ENCODE measurements at regions not wholly inside any gene's neighbourhood (a gene's known extent, or its start where the extent isn't known, plus 50 kb on each side); places are given as distances from the start of the nearest gene placed in this dataset.
"Not testable (repeated sequence)": the region's sequence is repeated elsewhere in the genome, so short reads cannot be mapped to it uniquely, and the experiment has no call there.

DNA sequence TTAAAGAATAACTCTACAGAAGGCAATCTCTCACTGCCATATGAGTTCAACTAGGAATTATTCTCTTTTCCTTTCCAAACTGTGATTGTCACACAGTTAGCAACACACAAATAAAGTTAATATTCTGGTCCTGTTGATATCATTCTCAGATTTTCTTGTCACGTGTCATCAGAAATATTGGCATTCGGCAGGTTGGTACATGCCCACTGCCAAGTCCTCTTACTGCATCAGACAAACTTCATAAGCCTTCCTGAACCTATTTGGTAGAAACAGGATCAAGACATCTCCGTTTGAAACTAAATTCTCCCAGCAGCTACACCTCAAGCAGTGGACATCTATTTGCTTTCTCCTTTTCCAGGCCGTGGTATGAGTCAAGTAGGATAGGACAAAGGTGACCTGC is 177.9 kb upstream of the SOX2 start:
- no peak for DNase-seq (ENCODE audit: low read depth in 2 of 2)

DNA sequence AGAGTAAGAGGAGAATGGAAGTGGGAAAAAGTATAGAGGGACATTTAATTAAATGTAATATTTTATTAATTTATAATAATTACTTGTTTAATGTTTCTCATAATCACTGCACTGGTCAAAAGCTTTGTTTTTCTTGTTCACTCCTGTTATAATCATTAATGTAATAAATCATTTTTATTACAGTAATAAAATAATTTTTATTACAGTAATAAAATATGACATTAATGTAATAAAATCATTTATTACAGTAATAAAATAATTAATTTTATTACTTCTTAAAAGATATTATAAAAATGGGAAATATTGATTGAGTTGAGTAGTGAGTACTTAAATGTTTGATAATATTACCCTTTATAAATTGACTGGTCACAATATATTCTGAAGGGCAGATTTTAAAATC is 181.1 kb upstream of the SOX2 start:
- no peak for DNase-seq (ENCODE audit: low read depth in 2 of 2)

DNA sequence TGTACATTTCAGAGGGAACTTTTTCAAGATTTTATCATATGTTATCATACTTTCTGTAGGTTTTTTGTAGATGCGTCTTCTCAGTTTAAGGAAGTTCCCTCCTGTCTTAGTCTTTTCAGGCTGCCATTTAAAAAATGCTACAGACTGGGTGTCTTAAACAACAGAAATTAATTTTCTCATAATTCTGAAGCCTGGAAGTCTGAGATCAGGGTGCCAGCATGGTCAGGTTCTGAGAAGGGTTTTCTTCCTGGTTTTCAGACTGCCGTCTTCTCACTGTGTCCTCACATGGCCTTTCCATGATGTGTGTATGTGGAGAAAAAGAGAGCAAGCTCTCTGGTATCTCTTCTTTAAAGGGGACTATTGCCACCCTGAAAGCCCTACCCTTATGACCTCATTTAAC is 189.9 kb upstream of the SOX2 start:
- DNase-seq (ENCODE audit: low read depth in 2 of 2): no peak

DNA sequence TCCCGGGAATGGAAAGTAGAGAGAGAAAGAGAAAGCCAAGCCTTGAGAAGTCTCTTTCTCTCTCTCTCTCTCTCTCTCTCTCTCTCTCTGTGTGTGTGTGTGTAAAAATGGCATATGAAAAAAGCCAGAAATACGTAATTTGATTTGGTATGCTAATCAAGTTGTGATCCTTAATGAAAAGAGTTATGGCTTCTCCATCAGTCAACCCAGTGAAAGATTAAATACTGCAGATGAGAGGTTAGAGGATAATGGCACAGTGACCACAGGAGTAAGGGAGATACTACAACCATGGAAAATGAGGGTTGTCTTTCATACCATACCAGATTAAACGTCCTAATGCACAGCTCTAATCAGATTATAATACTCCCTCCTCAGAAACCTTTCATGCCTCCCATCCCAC is 193.5 kb upstream of the SOX2 start:
- DNase-seq (ENCODE audit: low read depth in 2 of 2): no peak

DNA sequence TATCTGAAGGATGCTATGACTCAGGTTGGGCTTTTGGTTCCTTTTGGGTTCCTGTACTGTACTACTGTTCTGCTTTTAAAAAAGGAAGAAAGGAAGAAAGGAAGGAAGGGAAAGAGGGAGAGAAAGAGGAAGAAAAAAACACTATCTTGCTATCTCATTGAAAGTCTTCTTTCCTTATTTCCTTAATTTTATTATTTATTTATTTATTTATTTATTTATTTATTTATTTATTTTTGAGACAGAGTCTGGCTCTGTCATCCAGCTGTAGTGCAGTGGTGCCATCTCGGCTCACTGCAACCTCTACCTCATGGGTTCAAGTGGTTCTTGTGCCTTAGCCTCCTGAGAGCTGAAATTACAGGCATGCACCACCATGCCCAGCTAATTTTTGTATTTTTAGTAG is 198.9 kb upstream of the SOX2 start:
- DNase-seq (ENCODE audit: low read depth in 2 of 2): no peak

- DNase-seq (ENCODE audit: low read depth in 2 of 2): no peak
These were observed 201.2 kb upstream of the SOX2 start for GRCh38 chr3:181510500-181510899.

DNA sequence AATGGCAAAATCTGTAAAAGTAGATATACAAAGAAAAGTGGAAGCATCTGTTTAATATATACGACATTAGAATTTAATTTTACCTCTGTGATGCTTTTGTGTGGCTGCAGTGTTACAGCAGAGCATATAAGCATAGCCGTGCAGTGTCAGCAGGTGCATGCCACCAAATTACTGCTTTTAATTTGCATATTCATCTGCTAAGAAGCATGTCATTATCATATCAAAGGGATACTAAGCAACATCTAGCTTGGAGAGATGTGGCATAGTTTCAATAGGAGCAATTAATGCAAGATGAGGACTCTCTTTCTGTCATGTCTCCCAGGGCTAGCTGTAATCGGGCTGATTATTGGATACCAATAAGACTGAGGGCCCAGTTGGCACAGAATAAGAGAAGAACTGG is 214.4 kb upstream of the SOX2 start:
- no peak for DNase-seq (ENCODE audit: low read depth in 2 of 2)

- no peak for DNase-seq (ENCODE audit: low read depth in 2 of 2)
These were observed 218.3 kb upstream of the SOX2 start for GRCh38 chr3:181493423-181493822.

GRCh38 chr3:181488536-181488935 is 223.2 kb upstream of the SOX2 start:
- no peak for DNase-seq (ENCODE audit: low read depth in 2 of 2)

- no peak for DNase-seq (ENCODE audit: low read depth in 2 of 2)
These were observed 224.3 kb upstream of the SOX2 start for GRCh38 chr3:181487236-181487978.

GRCh38 chr3:181486141-181486885 is 225.4 kb upstream of the SOX2 start:
- DNase-seq (ENCODE audit: low read depth in 2 of 2): no peak

DNA sequence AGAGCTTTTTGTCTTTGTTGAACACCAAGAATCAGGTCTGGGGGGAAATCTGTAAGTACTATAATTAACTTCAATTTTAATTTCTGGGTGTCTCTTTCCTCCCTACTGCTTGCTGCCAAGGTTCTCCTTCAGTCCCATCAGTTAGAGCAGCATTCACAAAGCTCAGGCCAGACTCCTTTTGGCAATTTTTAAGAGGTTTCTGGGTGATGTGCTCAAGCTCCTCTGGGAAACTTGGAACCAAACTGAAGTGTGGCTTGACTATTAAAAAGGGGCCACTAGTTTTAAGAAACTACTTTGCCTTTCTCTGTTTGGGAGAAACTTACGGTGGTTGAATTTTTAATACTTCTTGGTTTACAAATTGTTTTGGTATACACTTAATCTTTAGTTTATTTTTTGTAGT is 227.7 kb upstream of the SOX2 start:
- DNase-seq (ENCODE audit: low read depth in 2 of 2): no peak

DNA sequence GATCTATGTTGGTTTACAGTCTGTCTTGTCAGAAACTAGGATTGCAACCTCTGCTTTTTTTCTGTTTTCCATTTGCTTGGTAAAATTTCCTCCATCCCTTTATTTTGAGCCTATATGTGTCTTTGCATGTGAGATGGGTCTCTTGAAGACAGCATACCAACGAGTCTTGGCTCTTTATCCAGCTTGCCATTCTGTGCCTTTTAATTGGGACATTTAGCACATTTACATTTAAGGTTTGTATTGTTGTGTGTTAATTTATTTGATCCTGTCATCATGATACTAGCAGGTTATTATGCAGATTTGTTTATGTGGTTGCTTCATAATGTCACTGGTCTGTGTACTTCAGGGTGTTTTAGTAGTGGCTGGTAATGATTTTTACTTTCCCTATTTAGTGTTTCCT is 236.6 kb upstream of the SOX2 start:
- not testable (repeated sequence) for DNase-seq (ENCODE audit: low read depth in 2 of 2)

DNA sequence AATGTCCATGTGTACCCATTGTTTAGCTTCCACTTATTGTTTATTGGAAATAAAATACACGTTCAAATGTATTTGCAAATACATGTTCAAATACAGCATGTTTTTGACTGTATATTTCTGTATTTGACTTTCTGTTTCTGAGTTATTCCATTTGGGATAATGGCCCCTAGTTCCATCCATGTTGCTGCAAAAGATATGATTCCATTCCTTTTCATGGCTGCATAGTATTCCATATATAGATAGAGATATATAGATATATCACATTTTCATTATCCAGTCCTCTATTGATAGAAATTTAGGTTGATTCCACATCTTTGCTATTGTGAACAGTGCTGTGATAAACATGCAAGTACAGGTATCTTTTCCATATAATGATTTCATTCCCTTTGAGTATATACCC is 241.4 kb upstream of the SOX2 start:
- no peak for DNase-seq (ENCODE audit: low read depth in 2 of 2)

DNA sequence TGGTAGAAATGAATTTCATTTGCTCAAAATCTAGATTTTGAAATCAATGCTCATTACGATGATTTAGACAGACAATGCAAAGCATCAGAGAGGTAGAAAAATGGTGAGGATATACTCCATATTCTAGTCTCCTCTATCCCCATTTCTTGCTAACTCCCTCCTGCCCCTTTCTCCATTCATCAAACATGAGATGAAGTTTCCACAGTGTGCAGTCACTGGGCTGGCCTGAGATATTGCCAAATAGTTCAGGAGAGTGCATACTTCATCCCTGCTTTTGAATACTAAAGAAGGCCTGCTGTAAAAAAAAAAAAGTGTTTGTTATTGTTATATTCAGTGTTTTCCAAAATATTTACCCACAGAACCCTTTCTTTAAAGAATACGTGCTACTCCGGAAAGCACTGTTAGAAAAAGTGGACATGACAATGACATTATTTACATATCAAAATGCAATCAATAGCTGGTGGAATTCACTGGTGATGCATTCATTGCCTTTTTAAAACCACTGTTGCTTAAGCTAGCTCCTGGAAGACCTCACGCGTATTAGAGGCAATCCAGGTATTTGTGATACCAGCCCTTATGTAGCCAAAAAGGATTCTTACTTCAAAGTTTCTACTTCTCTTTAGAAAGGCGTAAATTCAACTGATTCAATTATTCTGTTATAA is 247.6 kb upstream of the SOX2 start:
- DNase-seq (ENCODE audit: low read depth in 2 of 2): no peak

DNA sequence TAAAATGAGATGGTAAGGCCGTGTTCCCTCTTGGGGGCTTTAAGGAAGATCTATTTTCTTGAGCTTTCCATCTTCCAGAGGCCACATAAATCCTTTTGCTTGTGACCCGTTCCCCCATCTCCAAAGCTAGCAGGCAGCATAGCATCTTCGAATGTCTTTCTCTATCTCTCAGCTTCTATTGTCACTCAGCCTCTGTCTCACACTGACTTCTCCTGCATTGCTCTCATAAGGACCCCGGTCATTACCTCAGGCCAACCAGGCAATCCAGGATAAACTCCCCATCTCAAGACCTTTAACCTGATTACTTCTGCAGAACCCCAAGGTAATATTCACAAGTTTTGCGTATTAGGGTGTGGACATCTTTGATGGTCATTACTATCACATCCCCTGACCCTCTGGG is 250.3 kb upstream of the SOX2 start:
- DNase-seq (ENCODE audit: low read depth in 2 of 2): no peak

- DNase-seq (ENCODE audit: low read depth in 2 of 2): no peak
These were observed 252.2 kb upstream of the SOX2 start for GRCh38 chr3:181459516-181459915.

- no peak for DNase-seq (ENCODE audit: low read depth in 2 of 2)
These were observed 252.9 kb upstream of the SOX2 start for GRCh38 chr3:181458857-181459256.

DNA sequence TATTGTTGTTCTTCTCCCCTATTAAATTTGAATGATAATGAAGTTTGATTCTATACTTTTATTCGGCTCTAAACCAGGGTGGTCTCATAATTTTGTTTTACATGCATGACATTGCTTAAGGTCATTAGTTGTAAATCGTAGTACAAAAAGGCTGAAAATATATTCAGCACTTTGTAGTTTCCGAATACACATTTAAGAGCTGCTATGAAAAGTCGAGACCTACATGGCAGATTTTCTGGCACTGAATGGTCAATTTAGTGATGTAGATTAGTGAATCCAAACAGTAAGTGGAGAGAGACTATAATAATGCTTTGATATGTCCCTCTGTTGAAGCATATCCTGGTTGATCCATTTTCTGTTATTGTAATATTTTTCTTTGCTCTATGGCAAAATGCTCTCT is 254.0 kb upstream of the SOX2 start:
- no peak for DNase-seq (ENCODE audit: low read depth in 2 of 2)

GRCh38 chr3:181457190-181457589 is 254.5 kb upstream of the SOX2 start:
- no peak for DNase-seq (ENCODE audit: low read depth in 2 of 2)

- DNase-seq (ENCODE audit: low read depth in 2 of 2): no peak
These were observed 256.4 kb upstream of the SOX2 start for GRCh38 chr3:181455276-181455675.

GRCh38 chr3:181454451-181455027 is 257.2 kb upstream of the SOX2 start:
- no peak for DNase-seq (ENCODE audit: low read depth in 2 of 2)

DNA sequence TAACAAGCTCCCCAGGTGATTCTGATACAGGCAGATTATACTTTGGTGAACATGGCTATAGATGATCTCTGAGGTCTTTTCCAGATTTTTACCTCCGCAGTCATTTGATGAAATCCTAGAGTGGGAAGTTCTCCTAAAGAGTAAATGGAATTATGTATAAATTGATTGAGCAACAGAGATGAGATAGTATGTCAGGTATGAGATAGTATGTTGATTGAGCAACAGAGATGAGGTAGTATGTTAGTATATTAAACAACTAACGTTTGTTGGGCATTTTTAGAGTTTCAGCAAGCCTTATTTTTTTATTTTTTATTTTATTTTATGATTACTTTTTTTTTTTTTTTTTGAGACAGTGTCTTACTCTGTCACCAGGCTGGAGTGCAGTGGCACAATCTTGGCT is 265.0 kb upstream of the SOX2 start:
- DNase-seq (ENCODE audit: low read depth in 2 of 2): no peak
